NT2/D1 (cell line): ENCODE measurements at regions not wholly inside any gene's neighbourhood (a gene's known extent, or its start where the extent isn't known, plus 50 kb on each side); places are given as distances from the start of the nearest gene placed in this dataset.
"Not testable (repeated sequence)": the region's sequence is repeated elsewhere in the genome, so short reads cannot be mapped to it uniquely, and the experiment has no call there.

ENCODE experiments used
- YY1 ChIP-seq: IDR thresholded peaks from 2 replicates; pipeline ENCODE4 v1.6.1; 2011; ENCODE audit not compliant: insufficient read length, insufficient read depth
- ZNF274 ChIP-seq: IDR thresholded peaks from 2 replicates; pipeline ENCODE4 v1.6.1; 2011; ENCODE audit warnings: mild to moderate bottlenecking, low read depth, low read length

DNA sequence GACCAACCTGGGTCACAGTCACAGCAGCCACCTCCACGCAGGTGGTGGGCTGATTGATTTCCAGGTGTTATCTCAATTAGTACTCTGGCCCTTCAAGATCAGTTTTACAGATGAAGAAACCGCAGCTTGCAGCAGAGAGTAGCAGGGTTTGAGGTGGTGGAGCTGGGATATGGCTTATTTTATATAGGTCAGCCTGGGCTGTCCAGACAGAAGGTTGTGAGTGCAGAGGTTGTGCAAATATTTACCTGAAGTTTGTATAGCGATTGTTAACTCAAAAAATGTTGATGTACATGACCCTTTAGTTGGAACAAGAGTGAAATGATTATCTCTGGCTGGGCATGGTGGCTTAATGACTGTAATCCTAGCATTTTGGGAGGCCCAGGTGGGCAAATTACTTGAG, 179.4 kb upstream of the SPATA31A3 start:
- not testable (repeated sequence) for TF ChIP-seq ZNF274, YY1
